ENCODE measurements at regions not wholly inside any gene's neighbourhood (a gene's known extent, or its start where the extent isn't known, plus 50 kb on each side); places are given as distances from the start of the nearest gene placed in this dataset.

DNA sequence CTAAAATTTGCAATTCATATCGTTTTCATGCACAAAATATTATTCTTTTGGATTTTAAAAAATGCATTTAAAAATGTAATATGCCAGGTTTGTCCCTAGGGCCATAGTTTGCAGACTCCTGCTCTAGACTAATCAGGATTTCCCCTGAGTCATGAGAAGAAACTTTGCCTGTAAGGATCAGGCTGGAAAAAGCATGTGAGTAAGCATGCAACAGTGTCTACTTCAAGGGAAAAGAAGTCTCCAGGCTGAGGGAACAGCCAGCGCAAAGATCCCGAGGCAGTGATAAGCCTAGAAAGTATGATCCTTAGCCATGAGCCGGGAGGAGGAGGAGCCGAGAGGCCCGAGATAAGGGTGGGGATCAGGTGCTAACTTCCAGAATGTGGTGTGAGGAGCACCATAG, 382.8 kb upstream of the CFAP20DC start:
- intact Hi-C loops (cut with DNase I) = no loop called here
- TF ChIP-seq POLR2A (IDR thresholded peaks at IDR 0.05) (no peak), CTCF (IDR thresholded peaks at IDR 0.05) (no peak)

GRCh38 chr3:59430341-59430740, 380.5 kb upstream of the CFAP20DC start:
- 76 to 84% (median 81%) methylated on average over 7 of the region's 7 CpGs for WGBS, 4 donors
- no peak overlapping the region for H3K4me3 ChIP-seq
- no peaks in the 10 kb centered on the region for H3K27me3 ChIP-seq
- intact Hi-C loops (cut with DNase I) = no loop called here
- no peak for DNase-seq
- H3K36me3 ChIP-seq (replicated peaks in 1 of 2) = no peaks in the 10 kb centered on the region
- H3K9me3 ChIP-seq (replicated peaks in 1 of 3) = no peaks in the 10 kb centered on the region
- H3K4me1 ChIP-seq (replicated peaks in 1 of 2) = no peaks in the 10 kb centered on the region
- no peak for TF ChIP-seq POLR2A (IDR thresholded peaks at IDR 0.05)
- no peak for TF ChIP-seq CTCF (IDR thresholded peaks at IDR 0.05)
- no peak overlapping the region for H3K27ac ChIP-seq

More for the DNA sequence above, 382.8 kb upstream of the CFAP20DC start:
- H3K27me3 ChIP-seq = no peaks in the 10 kb centered on the region
- no peaks in the 10 kb centered on the region for H3K4me1 ChIP-seq (replicated peaks in 1 of 2)
- H3K36me3 ChIP-seq (replicated peaks in 1 of 2) = no peaks in the 10 kb centered on the region
- H3K9me3 ChIP-seq (replicated peaks in 1 of 3) = no peaks in the 10 kb centered on the region
- H3K4me3 ChIP-seq = no peak overlapping the region
- 71 to 80% (median 78%) methylated on average over 5 to 6 of the region's 6 CpGs for WGBS, 4 donors
- DNase-seq = no peak
- no peak overlapping the region for H3K27ac ChIP-seq

DNA sequence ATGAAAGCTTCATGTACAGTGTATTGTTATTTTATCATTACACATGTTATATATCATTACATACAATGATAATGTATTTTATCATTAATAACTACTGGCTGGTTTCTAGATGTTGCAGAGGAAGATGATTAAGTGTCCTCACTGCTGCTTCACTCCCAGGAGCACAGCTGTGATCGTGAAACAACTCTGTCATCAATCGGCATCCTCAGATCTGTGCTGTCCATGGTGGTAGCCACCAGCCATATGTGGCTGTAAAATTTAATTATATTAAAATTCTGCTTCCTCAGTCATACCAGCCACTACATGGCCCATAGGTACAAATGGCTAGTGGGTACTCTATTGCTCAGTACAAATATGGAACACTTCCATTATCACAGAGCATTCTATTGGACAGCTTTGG, 379.4 kb upstream of the CFAP20DC start:
- WGBS, 4 donors = 49 to 68% (median 58%) methylated on average over 2 of the region's 2 CpGs
- TF ChIP-seq CTCF (IDR thresholded peaks at IDR 0.05) = no peak
- no peak for TF ChIP-seq POLR2A (IDR thresholded peaks at IDR 0.05)
- Histone ChIP-seq H3K4me1 (replicated peaks in 1 of 2) (no peaks in the 10 kb centered on the region), H3K9me3 (replicated peaks in 1 of 3) (no peaks in the 10 kb centered on the region), H3K27ac (no peak overlapping the region), H3K36me3 (replicated peaks in 1 of 2) (no peaks in the 10 kb centered on the region), H3K27me3 (no peaks in the 10 kb centered on the region), H3K4me3 (no peak overlapping the region)
- intact Hi-C loops (cut with DNase I) = no loop called here
- no peak for DNase-seq

- Histone ChIP-seq H3K4me1 (replicated peaks in 1 of 2) (no peaks in the 10 kb centered on the region), H3K4me3 (no peak overlapping the region), H3K36me3 (replicated peaks in 1 of 2) (no peaks in the 10 kb centered on the region), H3K9me3 (replicated peaks in 1 of 3) (no peaks in the 10 kb centered on the region), H3K27ac (no peak overlapping the region), H3K27me3 (no peaks in the 10 kb centered on the region)
- no peak for TF ChIP-seq CTCF (IDR thresholded peaks at IDR 0.05)
- TF ChIP-seq POLR2A (IDR thresholded peaks at IDR 0.05) = no peak
- no peak for DNase-seq
- intact Hi-C loops (cut with DNase I) = no loop called here
- 69 to 81% (median 72%) methylated on average over 10 of the region's 10 CpGs for WGBS, 4 donors
These were observed 377.2 kb upstream of the CFAP20DC start for GRCh38 chr3:59426821-59427565.
